Posterior vena cava (tissue), 2 donors: ENCODE measurements at regions not wholly inside any gene's neighbourhood (a gene's known extent, or its start where the extent isn't known, plus 50 kb on each side); places are given as distances from the start of the nearest gene placed in this dataset.
A peak's percentile ranks its signal among the peaks of the same experiment; 100 is the strongest.
"Not testable (repeated sequence)": the region's sequence is repeated elsewhere in the genome, so short reads cannot be mapped to it uniquely, and the experiment has no call there.

Source experiments
- DNase-seq: peaks from one replicate; pipeline ENCODE4 v3.0.0-alpha.2; 2020; ENCODE audit warnings: low spot score
- intact Hi-C, 2 donors: fragments of 100-400 bp; cut with DNase I; formaldehyde crosslinking; loops; one replicate each; pipeline versions ENCODE4 v1.14.1 to v1.14.2; 2022 to 2023
- donor health status: DM: yes; HTN: yes; CAD: no.
- donor health status: DM: yes; HTN: yes; CAD: no.

DNA sequence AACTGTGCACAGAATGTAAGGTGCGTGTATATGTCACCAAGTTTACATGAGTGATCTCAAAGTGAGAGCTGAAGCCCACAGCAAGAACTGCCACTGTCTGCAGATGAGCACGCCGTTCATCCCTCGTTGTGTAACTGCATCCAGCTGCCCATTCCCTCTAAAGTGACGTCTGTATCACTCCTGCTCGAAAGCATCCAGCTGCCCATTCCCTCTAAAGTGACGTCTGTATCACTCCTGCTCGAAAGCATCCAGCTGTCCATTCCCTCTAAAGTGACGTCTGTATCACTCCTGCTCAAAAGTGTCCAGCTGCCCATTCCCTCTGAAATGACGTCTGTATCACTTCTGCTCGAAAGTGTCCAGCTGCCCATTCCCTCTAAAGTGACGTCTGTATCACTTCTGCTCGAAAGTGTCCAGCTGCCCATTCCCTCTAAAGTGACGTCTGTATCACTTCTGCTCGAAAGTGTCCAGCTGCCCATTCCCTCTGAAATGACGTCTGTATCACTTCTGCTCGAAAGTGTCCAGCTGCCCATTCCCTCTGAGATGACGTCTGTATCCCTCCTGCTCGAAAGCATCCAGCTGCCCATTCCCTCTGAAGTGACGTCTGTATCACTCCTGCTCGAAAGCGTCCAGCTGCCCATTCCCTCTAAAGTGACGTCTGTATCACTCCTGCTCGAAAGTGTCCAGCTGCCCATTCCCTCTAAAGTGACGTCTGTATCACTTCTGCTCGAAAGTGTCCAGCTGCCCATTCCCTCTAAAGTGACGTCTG is 871.4 kb downstream of the TRIML1 start:
- DNase-seq, intact Hi-C loops: not testable (repeated sequence)

DNA sequence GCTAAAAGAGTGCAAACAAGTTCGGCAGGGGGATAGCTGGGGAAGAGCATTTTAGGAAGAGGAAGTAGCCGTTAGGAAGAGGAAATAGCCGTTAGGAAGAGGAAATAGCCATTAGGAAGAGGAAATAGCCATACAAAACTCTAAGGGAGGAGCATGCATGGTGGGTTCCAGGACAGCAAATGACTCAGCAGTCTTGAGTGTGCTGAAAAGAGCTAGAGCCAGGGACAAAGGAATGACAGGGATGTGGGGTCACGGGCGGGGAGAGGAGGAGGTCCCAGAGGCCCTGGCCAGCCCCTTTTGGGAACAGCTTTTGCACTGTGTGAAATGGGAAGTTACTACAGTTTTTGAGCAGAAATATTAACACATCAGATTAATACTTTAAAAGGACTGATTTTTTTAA is 882.6 kb downstream of the TRIML1 start:
- DNase-seq = peak; percentile 84
- intact Hi-C loops = no loop called here

DNA sequence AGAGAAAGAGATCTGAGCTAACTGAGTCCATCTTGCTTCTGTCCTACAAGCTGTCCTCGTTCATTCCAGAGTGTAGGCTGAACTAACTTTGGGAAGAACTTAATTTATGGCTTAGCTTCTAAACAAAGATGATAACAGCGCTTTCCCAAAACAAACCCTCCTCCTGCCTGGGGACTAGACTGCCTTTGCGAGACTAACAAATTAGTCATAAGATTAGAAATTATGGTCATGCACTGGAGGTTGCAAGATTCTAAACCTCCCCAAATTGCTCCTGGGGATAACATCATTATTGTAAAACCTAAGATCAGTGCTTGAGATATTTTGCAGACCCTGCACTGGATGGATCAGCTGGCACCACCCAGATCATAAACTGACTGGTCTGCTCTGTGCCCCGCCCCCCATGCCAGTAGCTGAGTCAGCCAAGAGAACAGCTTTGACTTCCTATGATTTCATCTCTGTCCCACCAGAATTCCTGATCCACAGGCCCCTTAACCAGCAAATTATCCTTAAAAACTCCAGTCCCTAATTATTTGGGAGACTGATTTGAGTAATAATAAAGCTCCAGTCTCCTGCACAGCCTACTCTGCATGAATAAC is 883.3 kb downstream of the TRIML1 start:
- intact Hi-C loops = no loop called here
- DNase-seq = no peak

DNA sequence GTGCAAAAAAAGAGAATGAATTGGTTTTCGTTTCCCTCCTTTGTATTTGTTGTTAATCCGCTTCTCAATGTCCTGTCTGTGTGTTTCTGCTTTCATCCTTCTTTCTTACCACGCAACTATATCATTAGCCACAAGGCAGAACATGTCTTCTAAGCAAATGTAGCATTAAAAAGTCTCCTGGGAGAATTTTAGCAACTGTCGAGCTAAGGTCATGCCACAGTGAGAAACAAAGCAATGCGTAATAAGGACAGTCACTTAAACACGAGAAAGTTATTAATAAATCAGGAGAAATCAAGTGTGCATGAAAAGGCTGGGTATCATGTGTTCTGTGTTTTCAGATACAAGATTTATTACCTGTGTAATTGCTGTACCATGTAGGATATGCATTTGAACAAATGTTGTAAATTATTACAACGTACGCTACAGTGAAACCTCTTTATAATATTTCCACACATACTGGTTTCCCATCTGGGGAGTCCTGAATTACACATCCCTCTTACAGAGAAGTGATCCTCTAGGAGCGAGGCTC is 890.8 kb downstream of the TRIML1 start:
- no peak for DNase-seq
- intact Hi-C loops = no loop called here

DNA sequence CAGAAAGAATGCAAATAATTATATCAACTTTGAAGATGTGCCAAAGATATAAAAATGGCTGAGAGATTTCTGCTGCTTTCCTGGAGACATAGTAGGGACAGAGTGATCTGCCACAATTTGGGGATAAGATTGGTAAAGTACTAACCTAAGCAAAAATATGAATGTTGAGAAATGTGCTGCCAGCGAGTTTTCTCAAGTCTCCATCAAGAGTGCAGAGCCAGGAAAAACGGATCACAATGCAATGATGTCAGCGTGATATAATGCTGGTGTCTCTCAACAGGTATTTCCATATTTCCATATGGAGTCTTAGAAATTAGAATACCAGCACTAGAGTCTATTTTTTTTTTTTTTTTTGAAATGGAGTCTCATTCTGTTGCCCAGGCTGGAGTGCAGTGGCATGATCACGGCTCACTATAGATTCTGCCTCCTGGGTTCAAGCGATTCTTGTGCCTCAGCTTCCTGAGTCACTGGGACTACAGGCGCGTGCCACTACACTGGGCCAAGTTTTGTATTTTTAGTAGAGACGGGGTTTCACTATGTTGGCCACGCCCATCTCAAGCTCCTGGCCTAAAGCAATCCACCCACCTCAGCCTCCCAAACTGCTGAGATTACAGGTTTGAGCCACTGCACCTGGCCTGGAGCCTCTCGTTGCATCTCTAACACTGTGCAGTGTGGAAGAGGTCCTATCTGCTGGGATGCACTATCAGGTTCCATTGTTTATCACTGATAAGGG is 893.5 kb downstream of the TRIML1 start:
- DNase-seq = no peak

DNA sequence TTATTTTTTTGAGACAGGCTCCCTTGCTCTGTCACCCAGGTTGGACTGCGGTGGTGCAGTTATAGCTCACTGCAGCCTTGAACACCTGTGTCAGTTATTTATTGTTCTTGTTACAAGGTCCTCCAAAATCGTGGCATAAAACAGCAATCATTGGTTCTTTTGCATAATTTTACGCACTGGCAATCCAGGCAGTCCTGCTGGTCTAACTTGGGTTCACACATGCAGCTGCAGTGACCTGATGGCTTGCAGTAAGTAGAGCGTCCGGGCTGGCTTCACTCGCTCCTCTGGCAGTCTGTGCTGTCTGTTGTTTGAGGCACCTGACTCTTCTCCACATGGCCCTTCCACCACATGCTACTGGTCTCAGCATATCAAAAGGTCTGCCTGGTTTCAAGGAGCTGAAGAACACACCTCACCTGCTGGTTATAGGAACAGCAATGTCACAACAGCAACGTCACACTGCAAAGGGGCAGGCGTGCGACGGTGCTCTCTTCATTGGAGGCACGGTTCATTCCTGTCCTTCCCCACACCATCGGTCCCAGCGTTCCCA is 894.6 kb downstream of the TRIML1 start:
- DNase-seq = no peak
- intact Hi-C loops = no loop called here

More for the DNA sequence above, 893.5 kb downstream of the TRIML1 start:
- intact Hi-C loops = no loop called here

DNA sequence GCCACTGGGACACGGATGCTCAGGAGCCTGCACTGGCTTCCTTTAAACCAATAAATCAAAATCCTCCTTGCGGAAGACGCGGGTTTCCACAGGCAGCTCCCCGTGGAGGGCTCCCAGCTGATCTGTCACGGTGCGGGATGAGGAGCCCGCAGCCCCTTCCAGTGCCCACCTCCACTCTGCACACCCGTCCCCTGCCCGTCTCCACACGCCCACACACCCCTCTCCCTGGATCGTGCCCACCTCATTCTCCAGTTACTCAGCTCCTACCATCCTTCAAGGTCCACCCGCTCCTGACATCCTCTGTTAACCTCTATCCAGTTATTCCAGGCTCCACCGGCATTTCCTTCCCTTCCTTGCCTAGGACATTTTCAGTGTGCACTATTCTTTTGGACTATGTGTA is 895.9 kb downstream of the TRIML1 start:
- DNase-seq = no peak
- intact Hi-C loops = no loop called here

DNA sequence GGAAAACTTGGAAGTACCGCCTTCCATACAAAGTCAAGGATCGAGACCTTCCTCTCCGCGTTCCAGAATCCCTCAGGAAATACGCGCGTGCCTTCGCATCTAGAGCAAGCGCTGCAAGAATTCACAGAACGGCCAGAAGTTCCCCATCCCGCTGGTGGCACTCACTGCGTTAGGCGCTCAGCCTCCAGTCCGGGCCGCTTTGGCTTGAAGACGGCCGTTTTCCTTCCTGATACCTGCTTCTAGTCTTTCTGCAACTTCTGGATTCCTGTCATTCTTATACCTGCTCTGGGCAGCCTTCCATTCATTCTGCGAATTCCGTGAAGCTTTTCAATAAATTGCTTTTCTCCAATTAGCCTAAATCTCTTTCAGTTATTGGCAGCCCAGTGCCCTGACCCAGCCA is 896.4 kb downstream of the TRIML1 start:
- intact Hi-C loops = no loop called here
- no peak for DNase-seq

DNA sequence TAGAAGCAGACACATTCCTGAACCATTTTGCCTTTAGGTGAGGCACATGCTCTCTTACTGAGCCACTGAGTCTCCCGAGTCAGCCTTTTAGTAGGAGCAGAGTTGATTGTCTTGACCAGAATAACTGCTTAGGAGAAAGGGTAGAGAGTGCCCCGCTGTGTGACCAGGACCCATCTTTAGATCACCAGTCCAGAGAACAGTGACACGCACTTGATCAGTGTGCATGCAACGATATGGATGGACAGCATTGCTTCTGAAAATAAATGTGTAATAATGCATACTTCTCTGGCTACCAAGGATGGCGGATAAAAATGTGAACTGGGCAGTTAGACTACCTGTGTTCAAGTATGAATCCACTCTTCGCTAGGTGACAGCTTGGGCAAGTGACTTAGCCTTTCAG is 897.7 kb downstream of the TRIML1 start:
- intact Hi-C loops = no loop called here
- no peak for DNase-seq

DNA sequence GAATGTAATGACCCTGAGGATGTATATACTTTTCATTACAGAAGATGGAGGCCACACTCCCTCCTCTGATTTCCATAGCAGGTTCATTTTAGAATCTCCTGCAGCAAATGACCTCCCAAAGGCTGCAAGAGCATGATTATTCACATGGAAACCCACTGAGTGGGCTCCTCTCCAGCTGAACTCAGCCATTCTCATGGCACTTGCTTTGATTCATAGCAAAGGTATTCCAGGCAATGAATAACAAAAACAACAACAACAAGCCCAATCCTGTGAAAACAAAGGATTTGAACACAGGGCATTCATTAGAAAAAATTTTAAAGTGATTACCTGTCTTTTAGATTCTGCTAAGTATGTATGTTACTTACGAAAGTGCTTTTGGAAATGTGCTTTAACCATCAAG is 894.0 kb upstream of the FRG1 start:
- intact Hi-C loops = no loop called here
- DNase-seq = no peak

DNA sequence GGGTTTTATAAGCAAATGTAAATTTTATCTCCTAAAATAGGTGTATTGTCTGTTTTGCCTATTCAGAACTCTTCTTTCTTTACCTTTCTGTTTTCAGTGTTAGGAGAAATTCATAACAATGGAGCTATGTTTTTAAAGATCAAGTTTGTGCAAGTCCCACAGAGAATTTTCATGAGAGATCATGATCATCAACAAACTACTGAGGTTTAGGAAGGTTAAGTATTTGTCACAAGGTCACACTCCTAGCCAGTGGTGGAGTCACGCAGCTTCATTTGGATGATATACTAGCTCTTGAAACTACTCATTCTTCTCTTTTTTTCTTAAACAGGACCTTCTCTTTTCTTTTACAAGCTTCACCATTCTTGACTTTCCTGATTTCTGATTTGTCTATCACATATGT is 892.6 kb upstream of the FRG1 start:
- intact Hi-C loops = no loop called here
- DNase-seq = no peak

DNA sequence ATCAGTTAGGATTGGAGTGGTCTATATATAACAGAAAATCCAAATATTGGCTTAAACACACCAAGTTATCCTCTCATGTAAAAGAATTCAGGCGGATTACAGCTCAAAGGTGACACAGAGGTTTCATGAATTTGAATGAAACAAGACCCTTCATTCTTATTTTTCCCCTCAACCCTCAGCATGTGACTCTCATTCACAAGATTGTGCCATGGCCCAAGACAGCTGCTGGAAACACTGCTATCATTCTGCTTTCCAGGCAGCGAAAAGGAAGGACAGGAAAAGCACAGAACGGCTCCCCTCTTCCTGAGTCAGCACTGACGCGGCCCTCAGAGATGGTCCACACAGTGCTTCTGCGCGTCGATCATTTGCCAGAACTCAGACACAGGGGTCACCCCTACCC is 891.0 kb upstream of the FRG1 start:
- intact Hi-C loops = no loop called here
- DNase-seq = no peak

DNA sequence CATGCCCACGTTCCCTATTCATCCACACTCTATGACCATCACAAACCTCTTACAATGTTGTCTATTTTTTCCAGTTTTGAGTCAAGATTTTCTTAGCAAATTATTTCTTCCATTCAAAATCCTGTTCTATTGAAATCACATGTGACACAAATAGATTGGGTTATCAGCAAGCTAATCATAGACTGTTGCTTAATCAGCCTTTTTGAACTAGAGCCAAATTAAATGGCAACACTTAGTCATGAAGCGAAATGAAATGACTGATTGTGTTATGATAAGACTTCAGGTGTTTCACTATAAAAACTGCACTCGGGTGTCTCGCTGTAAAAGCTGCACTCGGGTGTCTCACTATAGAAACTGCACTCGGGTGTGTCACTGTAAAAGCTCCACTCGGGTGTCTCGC is 890.0 kb upstream of the FRG1 start:
- DNase-seq = no peak
- intact Hi-C loops = no loop called here

DNA sequence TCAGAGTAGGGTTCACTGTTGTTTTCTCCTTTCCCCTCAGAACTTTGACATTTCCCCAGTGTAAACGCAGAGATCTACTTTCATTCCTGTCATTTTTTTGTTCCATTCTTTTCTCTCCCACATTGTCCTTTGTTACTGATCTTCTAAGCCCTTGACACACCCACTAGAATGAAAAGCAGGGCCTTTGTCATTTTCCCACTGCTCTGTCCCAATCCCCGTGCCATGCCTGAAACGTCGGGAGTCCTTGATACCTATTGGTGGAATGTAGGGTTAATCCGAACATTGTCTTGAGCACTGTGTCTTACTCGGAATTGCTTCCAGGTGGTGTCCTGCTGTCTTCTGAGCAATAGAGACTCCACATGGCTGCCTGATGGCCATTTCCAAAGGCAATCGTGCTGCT is 887.1 kb upstream of the FRG1 start:
- intact Hi-C loops = no loop called here
- DNase-seq = no peak

DNA sequence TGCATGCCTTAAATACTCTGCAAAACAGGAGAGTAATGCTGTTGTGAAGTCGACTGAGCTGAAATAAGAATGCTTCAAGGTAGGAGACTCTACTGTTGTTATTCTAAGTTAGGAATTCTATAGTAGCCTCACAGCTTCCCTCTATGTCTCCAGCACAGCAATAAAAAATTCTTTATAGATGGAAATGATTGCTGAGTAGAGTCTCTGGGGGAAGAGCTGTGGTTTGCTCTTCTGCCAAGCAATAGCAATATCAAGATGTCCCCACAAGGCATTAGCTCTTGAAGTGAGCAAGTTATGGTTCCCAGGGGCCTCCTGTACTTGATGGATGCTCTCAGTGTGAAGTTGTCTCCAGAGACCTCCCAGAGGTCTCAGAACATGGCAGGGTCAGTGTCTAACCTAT is 880.6 kb upstream of the FRG1 start:
- intact Hi-C loops = no loop called here
- DNase-seq = no peak

DNA sequence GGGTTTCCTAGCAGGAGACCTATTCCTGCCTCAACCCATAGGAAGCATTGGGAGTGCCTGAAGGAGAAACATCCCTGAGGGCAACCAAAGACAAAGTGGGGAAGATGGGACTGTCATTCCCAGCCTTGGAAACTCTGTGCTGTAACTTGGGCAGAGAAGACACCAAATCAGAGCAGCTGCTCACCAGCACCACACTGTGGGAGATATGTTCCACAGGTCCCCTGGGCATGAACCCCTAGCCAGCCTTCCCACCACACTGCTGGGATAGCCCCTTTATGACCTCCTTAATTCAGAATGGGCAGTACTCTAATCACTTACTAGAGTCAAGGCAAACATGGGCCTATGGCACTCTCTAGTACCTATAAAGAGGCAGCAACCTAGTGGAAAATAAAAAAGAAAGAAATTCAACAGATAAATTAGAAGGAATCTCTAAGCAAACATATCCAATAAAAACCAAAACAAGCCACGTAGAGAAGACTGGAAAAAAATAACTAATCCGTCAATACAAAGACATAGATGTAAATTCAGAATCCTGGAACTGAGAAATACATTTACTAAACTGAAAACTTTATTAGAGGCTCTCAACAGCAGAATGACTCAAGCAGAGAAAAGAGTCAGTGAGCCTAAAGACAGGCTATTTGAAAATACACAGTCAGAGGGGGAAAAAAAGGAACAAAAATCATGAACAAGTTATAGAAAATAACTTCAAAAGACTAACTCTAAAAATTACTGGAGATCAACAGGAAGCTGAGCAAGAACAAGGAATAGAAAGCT is 878.4 kb upstream of the FRG1 start:
- DNase-seq = no peak
- intact Hi-C loops = no loop called here

DNA sequence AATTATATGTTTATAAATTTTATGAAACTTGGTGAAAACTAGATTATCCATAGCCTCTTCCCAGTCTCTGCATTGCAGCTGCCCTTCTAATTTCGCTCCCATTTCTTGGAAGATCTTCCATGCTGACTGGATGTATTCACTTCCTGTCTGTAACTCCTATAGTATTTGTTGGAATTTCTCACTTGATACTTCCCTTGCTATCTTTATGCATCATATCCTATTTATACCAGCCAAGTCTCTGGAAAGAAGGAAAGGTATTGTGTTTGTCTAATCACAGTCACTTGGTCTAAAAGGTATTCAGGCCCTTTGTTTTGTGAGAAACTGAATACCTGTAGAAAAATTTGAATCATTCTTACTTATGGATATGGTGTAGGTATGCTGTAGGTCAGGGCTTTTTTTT is 870.9 kb upstream of the FRG1 start:
- DNase-seq = no peak
- intact Hi-C loops = no loop called here

DNA sequence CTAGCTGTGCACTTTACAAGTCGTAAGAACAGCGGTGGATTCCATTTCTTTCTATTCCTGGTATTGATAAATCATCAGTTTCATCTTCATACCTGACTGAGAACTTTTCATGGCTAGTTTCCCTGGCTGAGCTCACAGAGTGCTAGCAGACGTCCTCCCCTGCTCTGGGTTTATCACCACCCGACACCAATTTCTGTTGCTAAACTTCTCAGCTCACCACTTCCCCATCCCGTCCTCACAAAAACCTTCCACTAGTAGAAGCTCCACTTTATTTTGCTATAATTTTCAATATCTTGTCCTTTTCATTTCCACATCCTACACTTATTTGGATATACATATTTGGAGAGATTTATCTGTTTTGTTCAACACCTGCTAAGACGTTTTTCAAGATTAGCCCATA is 869.4 kb upstream of the FRG1 start:
- intact Hi-C loops = no loop called here
- DNase-seq = no peak

DNA sequence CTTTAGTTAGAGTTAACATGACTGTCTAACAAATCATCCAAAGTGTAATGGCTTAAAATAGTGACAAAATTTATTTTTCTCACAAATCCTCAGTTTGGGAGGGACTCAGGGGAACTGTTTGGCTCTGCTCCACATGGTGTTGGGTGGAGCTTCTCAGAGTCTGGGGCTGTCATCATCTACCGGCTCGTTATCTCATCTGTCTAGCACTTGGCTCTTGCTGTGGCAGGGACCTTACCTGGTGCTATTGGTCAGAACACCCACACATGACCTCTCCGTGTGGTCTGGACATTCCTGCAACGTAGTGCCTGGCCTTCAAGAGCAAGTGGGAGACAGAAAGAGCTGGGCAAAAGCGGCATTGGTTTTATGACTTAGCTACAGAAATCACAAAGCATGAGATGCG is 866.9 kb upstream of the FRG1 start:
- DNase-seq = no peak
- intact Hi-C loops = no loop called here

DNA sequence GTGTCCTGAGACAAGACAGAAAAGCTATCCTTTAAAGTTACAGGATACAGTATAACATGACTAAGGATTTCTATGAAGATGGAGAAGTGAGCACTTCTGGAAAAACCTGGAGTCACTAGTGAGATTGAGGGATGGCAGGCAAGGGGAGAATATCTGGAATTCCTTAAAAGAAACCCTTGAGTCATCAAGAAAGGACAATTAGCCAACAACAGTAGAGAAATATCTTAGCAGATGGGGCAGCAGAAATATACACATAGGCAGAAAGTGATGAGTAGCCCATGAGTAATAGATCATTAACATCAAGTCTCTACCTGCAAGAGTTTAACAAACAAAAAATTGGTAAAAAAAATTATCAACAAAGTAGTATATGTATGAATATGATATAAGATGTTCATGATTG is 858.8 kb upstream of the FRG1 start:
- intact Hi-C loops = no loop called here
- no peak for DNase-seq
